ENCODE measurements at regions not wholly inside any gene's neighbourhood (a gene's known extent, or its start where the extent isn't known, plus 50 kb on each side); places are given as distances from the start of the nearest gene placed in this dataset.

DNA sequence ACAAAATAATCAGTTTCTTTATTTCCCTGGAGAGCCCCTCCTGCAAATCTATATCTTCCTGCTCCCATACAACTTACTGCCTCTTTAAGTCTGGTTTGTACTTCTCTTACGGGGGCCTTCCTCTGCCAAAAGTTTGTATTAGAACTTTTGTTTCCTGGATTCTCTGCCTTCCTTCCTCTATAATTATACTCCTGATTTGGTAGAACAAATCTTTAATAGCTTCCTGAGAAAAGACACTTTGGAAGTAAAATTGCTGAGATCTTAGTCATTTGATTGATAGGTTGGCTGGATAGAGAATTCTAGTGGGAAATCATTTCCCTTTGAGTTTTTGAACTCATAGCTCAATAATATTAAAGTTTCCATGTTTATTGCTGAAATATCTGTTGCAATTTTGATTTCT, 499.2 kb downstream of the RAB38 start:
- TF ChIP-seq ZFP30 (CRISPR knock-in tag; IDR thresholded peaks at IDR 0.05): no peak
- TF ChIP-seq POU6F1 (CRISPR knock-in tag; IDR thresholded peaks at IDR 0.05; ENCODE audit: borderline replicate concordance, low read depth): no peak
- TF ChIP-seq BACH2 (CRISPR knock-in tag; IDR thresholded peaks at IDR 0.05; ENCODE audit: borderline replicate concordance): no peak
- no peak for TF ChIP-seq ARNTL (CRISPR knock-in tag; IDR thresholded peaks at IDR 0.05; ENCODE audit: borderline replicate concordance, low read depth)
- no peak for TF ChIP-seq ZNF8 (CRISPR knock-in tag; IDR thresholded peaks at IDR 0.05)
- TF ChIP-seq, protein P1, sequence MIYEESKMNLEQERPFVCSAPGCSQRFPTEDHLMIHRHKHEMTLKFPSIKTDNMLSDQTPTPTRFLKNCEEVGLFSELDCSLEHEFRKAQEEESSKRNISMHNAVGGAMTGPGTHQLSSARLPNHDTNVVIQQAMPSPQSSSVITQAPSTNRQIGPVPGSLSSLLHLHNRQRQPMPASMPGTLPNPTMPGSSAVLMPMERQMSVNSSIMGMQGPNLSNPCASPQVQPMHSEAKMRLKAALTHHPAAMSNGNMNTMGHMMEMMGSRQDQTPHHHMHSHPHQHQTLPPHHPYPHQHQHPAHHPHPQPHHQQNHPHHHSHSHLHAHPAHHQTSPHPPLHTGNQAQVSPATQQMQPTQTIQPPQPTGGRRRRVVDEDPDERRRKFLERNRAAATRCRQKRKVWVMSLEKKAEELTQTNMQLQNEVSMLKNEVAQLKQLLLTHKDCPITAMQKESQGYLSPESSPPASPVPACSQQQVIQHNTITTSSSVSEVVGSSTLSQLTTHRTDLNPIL (CRISPR knock-in tag; IDR thresholded peaks at IDR 0.05; ENCODE audit: low read depth): no peak
- TF ChIP-seq PPARA (CRISPR knock-in tag; IDR thresholded peaks at IDR 0.05; ENCODE audit: borderline replicate concordance): no peak
- no peak for TF ChIP-seq RARB (CRISPR knock-in tag; IDR thresholded peaks at IDR 0.05)
- TF ChIP-seq ESRRG (CRISPR knock-in tag; IDR thresholded peaks at IDR 0.05): no peak
- TF ChIP-seq ISL1 (CRISPR knock-in tag; IDR thresholded peaks at IDR 0.05): no peak
